ENCODE measurements at regions not wholly inside any gene's neighbourhood (a gene's known extent, or its start where the extent isn't known, plus 50 kb on each side); places are given as distances from the start of the nearest gene placed in this dataset.
"Not testable (repeated sequence)": the region's sequence is repeated elsewhere in the genome, so short reads cannot be mapped to it uniquely, and the experiment has no call there.

GRCh38 chr6:155628306-155628705 lies 172.7 kb upstream of the NOX3 start:
- no peaks in the 10 kb centered on the region for H4K20me1 ChIP-seq (ENCODE audit: insufficient read depth)
- H3K9ac ChIP-seq (ENCODE audit: low read length): no peak overlapping the region
- no peaks in the 10 kb centered on the region for H3K9me2 ChIP-seq (ENCODE audit: insufficient read depth)
- CTCF ChIA-PET: no interaction called here
- POLR2A ChIA-PET: no interaction called here
- TF ChIP-seq CTCF (IDR thresholded peaks at IDR 0.05 in 2 of 3, conservative IDR thresholded peaks at IDR 0.05 in 1 of 3; ENCODE audit: borderline replicate concordance in 1 of 3, insufficient read depth in 1 of 3, low read depth in 2 of 3, low read length in 2 of 3) (no peak), EZH2 (IDR thresholded peaks at IDR 0.05) (no peak), POLR2A (IDR thresholded peaks at IDR 0.05; ENCODE audit: borderline replicate concordance, extremely low read depth, insufficient read depth, insufficient read length) (no peak), CBX3 (IDR thresholded peaks at IDR 0.05; ENCODE audit: low read depth) (no peak), RAD21 (IDR thresholded peaks at IDR 0.05; ENCODE audit: low read depth) (no peak), EGR1 (IDR thresholded peaks at IDR 0.05; ENCODE audit: low read depth) (no peak), SP1 (IDR thresholded peaks at IDR 0.05; ENCODE audit: low read depth) (no peak), ZNF274 (IDR thresholded peaks at IDR 0.05; ENCODE audit: low read depth, low read length) (no peak), ZFX (IDR thresholded peaks at IDR 0.05) (no peak)
- TF ChIP-seq, protein P1, sequence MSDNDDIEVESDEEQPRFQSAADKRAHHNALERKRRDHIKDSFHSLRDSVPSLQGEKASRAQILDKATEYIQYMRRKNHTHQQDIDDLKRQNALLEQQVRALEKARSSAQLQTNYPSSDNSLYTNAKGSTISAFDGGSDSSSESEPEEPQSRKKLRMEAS (IDR thresholded peaks at IDR 0.05): no peak
- H3K4me3 ChIP-seq (replicated peaks in 1 of 2; ENCODE audit: low read depth in 1 of 2, low read length in 2 of 2): no peak overlapping the region
- H2AFZ ChIP-seq (ENCODE audit: low read depth, low read length, poor library complexity, severe bottlenecking): no peak overlapping the region
- H3K9me3 ChIP-seq (ENCODE audit: control insufficient read depth in 1 of 2, insufficient read depth in 1 of 2, low read depth in 1 of 2, low read length in 2 of 2): no peaks in the 10 kb centered on the region
- H3K27ac ChIP-seq (ENCODE audit: low read depth, low read length): no peak overlapping the region
- no peaks in the 10 kb centered on the region for H3K4me1 ChIP-seq (ENCODE audit: control insufficient read depth in 1 of 2, insufficient read depth in 2 of 2, low read length in 2 of 2)
- intact Hi-C loops (cut with micrococcal nuclease): no loop called here
- no peaks in the 10 kb centered on the region for H3K36me3 ChIP-seq (ENCODE audit: control insufficient read depth in 1 of 2, insufficient read depth in 2 of 2, low read length in 2 of 2)
- RAD21 ChIA-PET (ENCODE audit: low non-redundant PET in 1 of 2, low total read pairs in 2 of 2, uncharacterized antibody in 2 of 2, unreplicated experiment in 2 of 2): no interaction called here
- H3K27me3 ChIP-seq (ENCODE audit: insufficient read depth, low read length): no peaks in the 10 kb centered on the region
- no peak for ATAC-seq
- no peaks in the 10 kb centered on the region for H3K79me2 ChIP-seq (ENCODE audit: insufficient read depth, low read length)
- no peak overlapping the region for H3K4me2 ChIP-seq (ENCODE audit: low read length)
- DNase-seq (ENCODE audit: low read depth, low spot score): no peak
- BruUV-seq (replicated peaks): no TSS peak

- H3K9me3 ChIP-seq (ENCODE audit: control insufficient read depth in 1 of 2, insufficient read depth in 1 of 2, low read depth in 1 of 2, low read length in 2 of 2); intact Hi-C loops (cut with micrococcal nuclease); H3K79me2 ChIP-seq (ENCODE audit: insufficient read depth, low read length); ATAC-seq; H4K20me1 ChIP-seq (ENCODE audit: insufficient read depth); BruUV-seq (replicated peaks); H3K27ac ChIP-seq (ENCODE audit: low read depth, low read length); H3K4me2 ChIP-seq (ENCODE audit: low read length); POLR2A ChIA-PET; H3K36me3 ChIP-seq (ENCODE audit: control insufficient read depth in 1 of 2, insufficient read depth in 2 of 2, low read length in 2 of 2); H3K9ac ChIP-seq (ENCODE audit: low read length); H3K9me2 ChIP-seq (ENCODE audit: insufficient read depth); CTCF ChIA-PET; H3K4me3 ChIP-seq (replicated peaks in 1 of 2; ENCODE audit: low read depth in 1 of 2, low read length in 2 of 2); H2AFZ ChIP-seq (ENCODE audit: low read depth, low read length, poor library complexity, severe bottlenecking); DNase-seq (ENCODE audit: low read depth, low spot score); H3K4me1 ChIP-seq (ENCODE audit: control insufficient read depth in 1 of 2, insufficient read depth in 2 of 2, low read length in 2 of 2); RAD21 ChIA-PET (ENCODE audit: low non-redundant PET in 1 of 2, low total read pairs in 2 of 2, uncharacterized antibody in 2 of 2, unreplicated experiment in 2 of 2); H3K27me3 ChIP-seq (ENCODE audit: insufficient read depth, low read length): not testable (repeated sequence)
Measured at GRCh38 chr6:155627722-155628212, 172.1 kb upstream of the NOX3 start.
